ES-I3 (cell line): ENCODE measurements at regions not wholly inside any gene's neighbourhood (a gene's known extent, or its start where the extent isn't known, plus 50 kb on each side); places are given as distances from the start of the nearest gene placed in this dataset.

Experiments used
- H3K36me3 ChIP-seq: 2 replicates; pipeline ENCODE4 v1.6.1; 2013; ENCODE audit warnings: mild to moderate bottlenecking, low read length, control low read depth, moderate library complexity; ENCODE audit not compliant: insufficient read depth
- H3K4me1 ChIP-seq: 2 replicates; pipeline ENCODE4 v1.6.1; 2013; ENCODE audit warnings: mild to moderate bottlenecking, control low read depth, low read length; ENCODE audit not compliant: insufficient read depth
- H3K9ac ChIP-seq: 2 replicates; pipeline ENCODE4 v1.6.1; 2013; ENCODE audit warnings: low read depth, mild to moderate bottlenecking, low read length, moderate library complexity
- H3K9me3 ChIP-seq: 2 replicates; pipeline ENCODE4 v1.6.1; 2013; ENCODE audit warnings: mild to moderate bottlenecking, low read length, moderate library complexity; ENCODE audit not compliant: control insufficient read depth, insufficient read depth

GRCh38 chr17:33385713-33386112, 92.6 kb upstream of the ASIC2 start:
- H3K9ac ChIP-seq = no peak overlapping the region
- no peaks in the 10 kb centered on the region for H3K4me1 ChIP-seq
- no peaks in the 10 kb centered on the region for H3K36me3 ChIP-seq
- H3K9me3 ChIP-seq = no peaks in the 10 kb centered on the region

GRCh38 chr17:33387406-33387805, 94.3 kb upstream of the ASIC2 start:
- Histone ChIP-seq H3K36me3 (no peaks in the 10 kb centered on the region), H3K9ac (no peak overlapping the region), H3K4me1 (no peaks in the 10 kb centered on the region), H3K9me3 (no peaks in the 10 kb centered on the region)

GRCh38 chr17:33389504-33390135, 96.5 kb upstream of the ASIC2 start:
- Histone ChIP-seq H3K36me3 (no peaks in the 10 kb centered on the region), H3K4me1 (no peaks in the 10 kb centered on the region), H3K9me3 (no peaks in the 10 kb centered on the region), H3K9ac (no peak overlapping the region)

- Histone ChIP-seq H3K4me1 (no peaks in the 10 kb centered on the region), H3K36me3 (no peaks in the 10 kb centered on the region), H3K9me3 (no peaks in the 10 kb centered on the region), H3K9ac (no peak overlapping the region)
These were observed 97.5 kb upstream of the ASIC2 start for GRCh38 chr17:33390479-33391176.

GRCh38 chr17:33396818-33397217, 103.7 kb upstream of the ASIC2 start:
- Histone ChIP-seq H3K9ac (no peak overlapping the region), H3K9me3 (no peaks in the 10 kb centered on the region), H3K36me3 (no peaks in the 10 kb centered on the region), H3K4me1 (no peaks in the 10 kb centered on the region)

- H3K9me3 ChIP-seq = no peaks in the 10 kb centered on the region
- no peaks in the 10 kb centered on the region for H3K4me1 ChIP-seq
- H3K36me3 ChIP-seq = no peaks in the 10 kb centered on the region
- no peak overlapping the region for H3K9ac ChIP-seq
These were observed 105.3 kb upstream of the ASIC2 start for GRCh38 chr17:33398386-33398785.

GRCh38 chr17:33401249-33401648, 108.2 kb upstream of the ASIC2 start:
- Histone ChIP-seq H3K9me3 (no peaks in the 10 kb centered on the region), H3K4me1 (no peaks in the 10 kb centered on the region), H3K36me3 (no peaks in the 10 kb centered on the region), H3K9ac (no peak overlapping the region)

- no peaks in the 10 kb centered on the region for H3K4me1 ChIP-seq
- no peaks in the 10 kb centered on the region for H3K9me3 ChIP-seq
- H3K9ac ChIP-seq = no peak overlapping the region
- no peaks in the 10 kb centered on the region for H3K36me3 ChIP-seq
These were observed 110.1 kb upstream of the ASIC2 start for GRCh38 chr17:33403194-33403593.

- no peaks in the 10 kb centered on the region for H3K9me3 ChIP-seq
- no peaks in the 10 kb centered on the region for H3K36me3 ChIP-seq
- no peaks in the 10 kb centered on the region for H3K4me1 ChIP-seq
- H3K9ac ChIP-seq = no peak overlapping the region
These were observed 111.2 kb upstream of the ASIC2 start for GRCh38 chr17:33404070-33404819.

GRCh38 chr17:33416131-33416530, 123.0 kb upstream of the ASIC2 start:
- H3K4me1 ChIP-seq = no peaks in the 10 kb centered on the region
- no peak overlapping the region for H3K9ac ChIP-seq
- H3K9me3 ChIP-seq = no peaks in the 10 kb centered on the region
- no peaks in the 10 kb centered on the region for H3K36me3 ChIP-seq

- H3K36me3 ChIP-seq = no peaks in the 10 kb centered on the region
- no peaks in the 10 kb centered on the region for H3K9me3 ChIP-seq
- no peak overlapping the region for H3K9ac ChIP-seq
- H3K4me1 ChIP-seq = no peaks in the 10 kb centered on the region
These were observed 128.8 kb upstream of the ASIC2 start for GRCh38 chr17:33421933-33422332.

GRCh38 chr17:33433581-33433980, 140.5 kb upstream of the ASIC2 start:
- H3K36me3 ChIP-seq = no peaks in the 10 kb centered on the region

GRCh38 chr17:33434841-33435240, 141.7 kb upstream of the ASIC2 start:
- H3K9ac ChIP-seq = no peak overlapping the region
- H3K4me1 ChIP-seq = no peaks in the 10 kb centered on the region
- no peaks in the 10 kb centered on the region for H3K9me3 ChIP-seq
- no peaks in the 10 kb centered on the region for H3K36me3 ChIP-seq

More at GRCh38 chr17:33433581-33433980, 140.5 kb upstream of the ASIC2 start:
- Histone ChIP-seq H3K4me1 (no peaks in the 10 kb centered on the region), H3K9me3 (no peaks in the 10 kb centered on the region), H3K9ac (no peak overlapping the region)

GRCh38 chr17:33435721-33436301, 142.7 kb upstream of the ASIC2 start:
- Histone ChIP-seq H3K36me3 (no peaks in the 10 kb centered on the region), H3K9ac (no peak overlapping the region), H3K9me3 (no peaks in the 10 kb centered on the region)

More at GRCh38 chr17:33435721-33436301, 142.7 kb upstream of the ASIC2 start:
- no peaks in the 10 kb centered on the region for H3K4me1 ChIP-seq
